ENCODE measurements at regions not wholly inside any gene's neighbourhood (a gene's known extent, or its start where the extent isn't known, plus 50 kb on each side); places are given as distances from the start of the nearest gene placed in this dataset.
"Not testable (repeated sequence)": the region's sequence is repeated elsewhere in the genome, so short reads cannot be mapped to it uniquely, and the experiment has no call there.

DNA sequence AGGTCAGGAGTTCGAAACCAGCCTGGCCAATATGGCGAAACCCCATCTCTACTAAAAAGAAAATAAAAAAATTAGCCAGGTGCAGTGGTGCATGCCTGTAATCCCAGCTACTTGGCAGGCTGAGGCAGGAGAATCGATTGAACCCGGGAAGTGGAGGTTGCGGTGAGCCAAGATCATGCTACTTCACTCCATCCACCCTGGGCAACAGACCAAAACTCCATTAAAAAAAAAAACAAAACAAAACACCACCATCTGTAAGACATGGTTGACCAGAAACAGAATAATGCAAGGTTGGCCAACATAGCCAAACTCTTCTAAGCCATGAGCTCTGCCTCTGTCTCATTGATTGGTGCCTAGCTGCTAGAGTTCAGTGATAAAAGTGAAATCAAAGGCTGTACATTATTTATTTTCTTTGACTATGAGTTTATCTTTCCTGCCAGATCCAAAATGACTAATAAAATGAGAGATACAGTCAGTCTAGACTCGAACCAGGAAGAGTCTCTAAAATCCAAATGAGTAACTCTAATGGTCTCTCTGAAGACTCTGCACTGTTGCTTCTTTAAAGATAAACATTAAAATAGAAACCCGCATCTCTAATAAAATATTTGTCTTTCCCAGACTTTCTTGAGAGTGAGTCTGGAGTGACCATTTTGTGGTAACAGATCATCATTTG, 404.7 kb downstream of the DAD1 start:
- DNase-seq: no peak

GRCh38 chr14:22180045-22180444, 409.0 kb downstream of the DAD1 start:
- no peak for DNase-seq

DNA sequence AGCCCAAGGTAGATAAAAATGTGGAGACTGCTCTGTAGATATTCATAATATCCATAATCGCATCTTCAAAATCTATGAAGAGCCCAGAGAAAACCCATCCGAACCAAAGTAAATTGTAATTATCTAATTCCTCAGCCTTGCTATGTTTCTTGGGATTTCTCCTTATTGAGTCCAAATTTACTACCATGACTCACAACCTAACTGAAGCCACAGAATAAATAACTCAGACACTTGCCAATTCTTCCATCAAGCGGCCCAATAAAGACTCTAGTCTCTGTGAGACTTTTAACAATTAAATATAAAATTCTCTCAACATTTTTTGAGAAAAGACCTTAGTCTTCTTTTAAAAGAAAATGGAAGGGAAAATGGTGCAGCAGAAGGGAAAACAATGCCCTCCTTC, 409.8 kb downstream of the DAD1 start:
- DNase-seq: no peak

GRCh38 chr14:22178333-22178839, 410.6 kb downstream of the DAD1 start:
- DNase-seq: peak in 1 of 5 donors; percentile 18

- peak in 1 of 5 donors; percentile 44 for DNase-seq
These were observed 411.2 kb downstream of the DAD1 start for GRCh38 chr14:22177870-22178269.

GRCh38 chr14:22176957-22177356, 412.1 kb downstream of the DAD1 start:
- peak in 1 of 5 donors; percentile 50 for DNase-seq

GRCh38 chr14:22175278-22175558, 413.8 kb downstream of the DAD1 start:
- not testable (repeated sequence) for DNase-seq

GRCh38 chr14:22174412-22175277, 414.4 kb downstream of the DAD1 start:
- no peak for DNase-seq

DNA sequence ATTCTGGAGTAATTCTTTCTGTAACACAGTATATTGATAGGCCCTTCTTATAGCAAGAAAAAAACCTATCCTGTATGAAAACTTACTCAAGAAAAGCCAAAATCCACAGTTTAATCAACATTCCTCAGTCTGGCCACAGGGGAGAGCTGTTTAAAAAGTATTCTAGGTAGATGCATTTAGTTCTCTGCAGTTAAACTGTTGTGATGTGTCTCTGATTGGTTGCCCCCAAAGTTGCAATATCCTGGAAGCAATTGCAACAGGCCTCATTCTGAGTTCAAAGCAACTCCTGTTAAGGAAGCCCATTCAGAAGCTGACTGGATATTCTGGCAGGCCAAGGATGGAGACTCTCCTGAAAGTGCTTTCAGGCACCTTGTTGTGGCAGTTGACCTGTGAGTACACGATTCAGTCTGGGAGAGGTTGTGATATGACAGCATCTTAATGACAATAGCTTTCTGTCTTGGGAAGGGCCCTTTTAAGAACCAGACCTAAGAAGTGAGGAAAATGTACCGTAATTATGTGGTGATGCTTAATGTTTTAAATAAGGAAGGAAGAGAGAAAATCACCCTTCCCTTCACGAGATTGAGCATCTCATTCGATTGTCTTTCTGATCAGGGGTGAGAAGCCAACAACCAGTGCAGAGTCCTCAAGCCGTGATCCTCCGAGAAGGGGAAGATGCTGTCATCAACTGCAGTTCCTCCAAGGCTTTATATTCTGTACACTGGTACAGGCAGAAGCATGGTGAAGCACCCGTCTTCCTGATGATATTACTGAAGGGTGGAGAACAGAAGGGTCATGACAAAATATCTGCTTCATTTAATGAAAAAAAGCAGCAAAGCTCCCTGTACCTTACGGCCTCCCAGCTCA, 420.7 kb downstream of the DAD1 start:
- peak in 1 of 5 donors; percentile 56 for DNase-seq

- no peak for DNase-seq
These were observed 424.4 kb downstream of the DAD1 start for GRCh38 chr14:22164616-22165015.

DNA sequence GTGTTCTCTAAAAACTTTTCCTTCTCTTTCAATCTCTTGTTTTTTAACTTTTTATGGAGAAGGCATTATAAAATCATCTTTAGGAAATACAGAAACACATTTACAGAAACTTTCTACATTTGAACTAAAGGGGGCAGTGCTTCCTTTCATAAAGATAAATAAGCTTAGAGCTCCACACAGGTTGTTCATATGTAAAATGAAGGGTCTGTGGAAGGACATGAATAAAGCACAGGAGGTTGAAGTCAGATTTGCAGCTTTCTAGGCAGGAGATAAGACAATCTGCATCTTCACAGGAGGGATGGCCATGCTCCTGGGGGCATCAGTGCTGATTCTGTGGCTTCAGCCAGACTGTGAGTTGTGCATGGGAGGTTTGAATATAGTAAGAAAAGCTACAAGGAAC, 426.0 kb downstream of the DAD1 start:
- DNase-seq: peak in 1 of 5 donors; percentile 25

- DNase-seq: peak in 2 of 5 donors; percentile 2 to 32
These were observed 429.1 kb downstream of the DAD1 start for GRCh38 chr14:22159957-22160356.

GRCh38 chr14:22159099-22159498, 429.9 kb downstream of the DAD1 start:
- DNase-seq: no peak

DNA sequence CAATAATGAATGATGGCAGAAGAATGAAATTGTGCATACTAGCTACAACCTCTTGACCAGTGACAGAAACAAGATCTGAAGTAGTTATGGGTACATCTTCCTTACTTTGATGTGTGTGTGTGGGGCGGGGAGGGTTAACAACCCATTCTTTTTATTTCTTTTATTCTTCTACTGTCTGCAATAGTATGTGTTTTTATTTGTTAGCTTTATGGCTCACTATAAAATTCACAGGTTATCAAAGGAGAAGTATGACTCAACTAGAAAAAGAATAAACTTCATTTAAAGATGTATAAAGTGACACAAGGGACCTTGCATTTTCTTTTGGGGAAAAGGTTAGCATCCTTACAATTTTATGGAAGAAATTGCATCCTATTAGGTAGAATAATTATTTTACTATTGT, 430.5 kb downstream of the DAD1 start:
- no peak for DNase-seq

DNA sequence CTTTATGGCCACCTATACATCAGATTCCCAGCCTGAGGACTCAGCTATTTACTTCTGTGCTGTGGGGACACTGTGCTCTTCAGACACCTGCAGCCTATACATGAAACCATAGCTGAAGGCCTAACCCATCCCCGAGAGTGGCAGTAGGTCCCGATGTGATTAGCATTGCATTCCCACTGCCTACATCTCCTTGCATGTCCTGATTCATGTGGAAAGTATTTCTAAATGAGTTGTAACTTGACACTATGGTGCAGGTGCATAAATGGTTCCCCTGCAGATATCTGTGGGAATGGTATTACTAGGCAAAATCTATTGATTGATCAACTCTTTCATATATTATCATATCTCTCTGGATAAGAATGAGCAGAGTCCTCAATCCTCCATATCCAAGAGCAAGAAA, 433.5 kb downstream of the DAD1 start:
- DNase-seq: no peak

GRCh38 chr14:22152903-22153302, 436.1 kb downstream of the DAD1 start:
- DNase-seq: no peak

DNA sequence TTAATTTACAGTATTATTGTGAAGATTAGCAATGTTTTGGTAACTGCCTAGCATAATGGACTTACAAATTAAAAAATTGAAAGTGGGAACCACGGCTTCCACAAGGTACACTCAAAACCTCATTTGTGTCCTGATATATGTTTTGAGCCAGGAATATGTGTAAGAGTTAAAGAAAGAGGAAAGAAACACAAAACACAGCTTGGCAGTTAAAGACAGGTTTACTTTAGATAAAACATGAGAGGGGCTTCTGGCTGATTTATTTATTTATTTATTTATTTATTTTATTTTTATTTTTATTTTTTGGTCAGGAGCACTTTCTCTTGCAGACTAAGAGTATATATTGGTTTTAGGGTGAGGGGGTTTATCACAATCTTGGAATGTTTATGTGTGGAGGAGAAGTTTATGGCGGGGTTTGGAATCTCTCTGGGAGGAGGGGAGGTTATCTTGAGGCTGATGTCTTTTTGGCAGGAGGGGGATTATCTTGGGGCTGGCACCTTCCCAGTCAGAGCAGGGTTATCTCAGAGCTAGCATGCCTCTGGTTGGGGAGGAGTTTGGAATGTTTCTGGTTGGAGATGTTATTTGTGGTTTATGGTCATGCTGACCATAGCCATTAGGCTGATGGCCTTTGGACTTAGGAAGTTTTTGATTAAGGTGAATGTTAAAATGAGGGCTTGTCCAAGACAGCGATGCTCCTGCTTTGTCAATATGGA, 436.7 kb downstream of the DAD1 start:
- DNase-seq: no peak

DNA sequence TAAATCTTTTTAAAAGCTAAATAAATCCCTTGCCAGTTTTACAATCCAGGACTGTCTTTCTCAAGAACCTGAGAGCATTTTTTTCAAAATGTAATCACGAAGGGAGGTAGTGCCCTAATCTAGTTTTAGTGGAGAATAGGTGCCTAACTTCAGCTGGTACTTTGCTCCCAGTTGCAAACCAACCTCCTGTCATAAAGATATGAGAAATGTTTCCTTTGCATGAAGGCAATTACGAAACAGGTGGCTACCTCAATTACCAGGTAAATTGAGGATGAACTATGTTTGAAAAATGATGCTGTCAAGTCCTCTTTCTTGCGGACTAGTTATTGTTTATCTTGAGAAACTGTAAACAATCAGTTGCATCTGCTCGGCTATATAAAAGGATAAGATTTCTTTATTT, 437.9 kb downstream of the DAD1 start:
- DNase-seq: no peak

GRCh38 chr14:22149058-22149457, 440.0 kb downstream of the DAD1 start:
- DNase-seq: no peak

- no peak for DNase-seq
These were observed 441.3 kb downstream of the DAD1 start for GRCh38 chr14:22147716-22148115.

DNA sequence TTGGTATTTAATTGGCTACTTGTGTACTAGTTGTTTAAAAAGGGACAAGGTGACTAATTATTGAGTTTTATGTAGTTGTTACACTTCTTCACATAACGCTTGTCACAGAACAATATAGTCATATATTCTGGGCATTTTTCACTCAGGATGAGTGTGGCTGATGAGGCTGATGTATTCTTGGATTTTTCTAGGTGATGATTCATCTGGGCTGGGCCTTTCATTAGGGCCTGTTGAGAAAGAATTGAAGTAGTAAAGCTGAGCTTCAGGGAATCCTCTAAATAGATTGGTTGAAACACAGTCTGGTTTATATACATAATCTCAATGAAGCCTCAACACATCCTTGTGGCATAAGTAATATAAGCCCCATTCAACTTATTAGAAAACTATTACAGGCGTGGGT, 445.7 kb downstream of the DAD1 start:
- DNase-seq: no peak

DNA sequence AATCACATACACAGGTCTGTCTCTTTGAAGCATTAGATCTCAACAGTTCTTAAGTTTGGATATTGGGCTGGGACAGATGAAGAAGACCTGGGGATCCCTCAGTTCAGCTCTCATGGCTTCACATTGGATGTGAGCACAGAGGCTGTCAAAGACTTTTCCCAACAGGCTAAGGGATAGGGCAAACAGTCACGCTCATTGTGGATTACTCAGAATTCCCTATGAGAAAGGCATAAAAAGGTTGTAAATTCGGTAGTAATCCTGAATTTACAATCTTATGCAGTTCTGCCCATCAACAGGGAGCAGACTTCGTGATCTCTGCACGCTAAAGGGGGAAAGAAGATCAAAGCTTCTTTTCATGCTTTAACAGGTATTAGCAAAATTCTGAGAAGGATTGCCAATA, 448.4 kb downstream of the DAD1 start:
- DNase-seq: no peak

Measured in T-helper 1 cell (primary cell).